Astrocyte (in vitro differentiated cells and primary cell): ENCODE measurements at regions not wholly inside any gene's neighbourhood (a gene's known extent, or its start where the extent isn't known, plus 50 kb on each side); places are given as distances from the start of the nearest gene placed in this dataset.

Experiments used
- DNase-seq: peaks from one replicate; pipeline ENCODE4 v3.0.0-alpha.2; 2010; ENCODE audit warnings: low read depth
- FAIRE-seq: peaks from 2 replicates; lab custom pipeline; 2011; peaks lifted over from hg19 to GRCh38; lab: Jason Lieb, UNC
- H2AFZ ChIP-seq: 2 replicates; pipeline ENCODE4 v1.6.0; 2012; ENCODE audit warnings: low read depth, low read length, inconsistent platforms
- H3K27ac ChIP-seq: 2 replicates; pipeline ENCODE4 v1.5.1; 2011; ENCODE audit warnings: low read depth, low read length, inconsistent platforms
- H3K27me3 ChIP-seq: 2 replicates; pipeline ENCODE4 v1.6.0; 2011; ENCODE audit warnings: low read length, inconsistent platforms; ENCODE audit not compliant: insufficient read depth
- H3K36me3 ChIP-seq: 2 replicates; pipeline ENCODE4 v1.5.1; 2011; ENCODE audit warnings: low read length, inconsistent platforms; ENCODE audit not compliant: insufficient read depth
- H3K4me1 ChIP-seq: 2 replicates; pipeline ENCODE4 v1.5.1; 2011; ENCODE audit warnings: low read length, inconsistent platforms; ENCODE audit not compliant: insufficient read depth
- H3K4me2 ChIP-seq: 2 replicates; pipeline ENCODE4 v1.6.0; 2012; ENCODE audit warnings: low read length, inconsistent platforms
- H3K4me3 ChIP-seq: 2 replicates; pipeline ENCODE4 v1.5.1; 2011; ENCODE audit warnings: low read depth, mild to moderate bottlenecking, low read length, inconsistent platforms; ENCODE audit not compliant: insufficient read depth
- H3K79me2 ChIP-seq: 2 replicates; pipeline ENCODE4 v1.6.0; 2012; ENCODE audit warnings: mild to moderate bottlenecking, low read length, inconsistent platforms; ENCODE audit not compliant: insufficient read depth
- H3K9ac ChIP-seq: 2 replicates; pipeline ENCODE4 v1.6.0; 2012; ENCODE audit warnings: mild to moderate bottlenecking, low read length, inconsistent platforms
- H3K9me3 ChIP-seq: 2 replicates; pipeline ENCODE4 v1.5.1; 2012; ENCODE audit warnings: low read depth, mild to moderate bottlenecking, low read length, inconsistent platforms; ENCODE audit not compliant: insufficient read depth
- H4K20me1 ChIP-seq: 2 replicates; pipeline ENCODE4 v1.6.0; 2012; ENCODE audit warnings: low read length, inconsistent platforms; ENCODE audit not compliant: insufficient read depth
- H3K27ac Mint-ChIP-seq: one replicate; pipeline ENCODE4 v1.8.0; 2021; ENCODE audit warnings: mild to moderate bottlenecking, mixed read lengths; ENCODE audit not compliant: unreplicated experiment
- H3K27me3 Mint-ChIP-seq: one replicate; pipeline ENCODE4 v1.8.0; 2021; ENCODE audit warnings: low read depth, mixed read lengths; ENCODE audit not compliant: unreplicated experiment
- H3K36me3 Mint-ChIP-seq: one replicate; pipeline ENCODE4 v1.8.0; 2021; ENCODE audit warnings: low read depth, mixed read lengths; ENCODE audit not compliant: unreplicated experiment
- H3K4me1 Mint-ChIP-seq: one replicate; pipeline ENCODE4 v1.8.0; 2021; ENCODE audit warnings: low read depth, mixed read lengths; ENCODE audit not compliant: unreplicated experiment
- H3K4me3 Mint-ChIP-seq: one replicate; pipeline ENCODE4 v1.8.0; 2021; ENCODE audit warnings: mild to moderate bottlenecking, moderate library complexity, mixed read lengths; ENCODE audit not compliant: unreplicated experiment
- H3K9me3 Mint-ChIP-seq: one replicate; pipeline ENCODE4 v1.8.0; 2021; ENCODE audit warnings: mild to moderate bottlenecking, mixed read lengths; ENCODE audit not compliant: unreplicated experiment
- EZH2 ChIP-seq: IDR thresholded peaks from 2 replicates; pipeline ENCODE4 v1.6.1; 2012; ENCODE audit warnings: mild to moderate bottlenecking, low read length, inconsistent platforms; ENCODE audit not compliant: insufficient read depth
- TF ChIP-seq, protein P1 (sequence below): IDR thresholded peaks from 2 replicates; pipeline ENCODE4 v1.5.1; 2011; ENCODE audit warnings: low read depth, mild to moderate bottlenecking, inconsistent platforms, low read length, moderate library complexity; ENCODE audit not compliant: insufficient read depth

DNA sequence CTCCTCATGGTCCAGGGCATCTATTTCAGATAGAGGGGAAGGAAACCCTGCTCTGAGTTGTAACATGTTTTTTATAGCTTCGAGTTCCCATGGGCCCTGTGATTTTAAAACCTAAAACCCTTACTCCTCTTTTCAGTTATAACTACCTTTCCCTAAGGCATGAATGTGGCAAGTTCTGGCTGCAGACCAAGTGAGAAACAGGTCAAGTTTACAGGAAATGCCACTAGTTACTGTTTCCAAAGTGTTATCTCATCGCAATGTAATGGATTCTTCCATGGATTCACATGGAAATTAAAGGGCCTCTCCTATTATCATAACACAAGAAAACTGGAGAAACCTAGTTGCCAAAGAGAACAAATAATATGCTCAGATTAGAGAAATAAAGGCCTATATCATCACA, 574.5 kb upstream of the GRAMD2B start:
- TF ChIP-seq EZH2 = no peak
- TF ChIP-seq, protein P1, sequence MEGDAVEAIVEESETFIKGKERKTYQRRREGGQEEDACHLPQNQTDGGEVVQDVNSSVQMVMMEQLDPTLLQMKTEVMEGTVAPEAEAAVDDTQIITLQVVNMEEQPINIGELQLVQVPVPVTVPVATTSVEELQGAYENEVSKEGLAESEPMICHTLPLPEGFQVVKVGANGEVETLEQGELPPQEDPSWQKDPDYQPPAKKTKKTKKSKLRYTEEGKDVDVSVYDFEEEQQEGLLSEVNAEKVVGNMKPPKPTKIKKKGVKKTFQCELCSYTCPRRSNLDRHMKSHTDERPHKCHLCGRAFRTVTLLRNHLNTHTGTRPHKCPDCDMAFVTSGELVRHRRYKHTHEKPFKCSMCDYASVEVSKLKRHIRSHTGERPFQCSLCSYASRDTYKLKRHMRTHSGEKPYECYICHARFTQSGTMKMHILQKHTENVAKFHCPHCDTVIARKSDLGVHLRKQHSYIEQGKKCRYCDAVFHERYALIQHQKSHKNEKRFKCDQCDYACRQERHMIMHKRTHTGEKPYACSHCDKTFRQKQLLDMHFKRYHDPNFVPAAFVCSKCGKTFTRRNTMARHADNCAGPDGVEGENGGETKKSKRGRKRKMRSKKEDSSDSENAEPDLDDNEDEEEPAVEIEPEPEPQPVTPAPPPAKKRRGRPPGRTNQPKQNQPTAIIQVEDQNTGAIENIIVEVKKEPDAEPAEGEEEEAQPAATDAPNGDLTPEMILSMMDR = no peak
- no peak overlapping the region for H3K4me2 ChIP-seq
- no peak overlapping the region for H3K4me3 Mint-ChIP-seq

DNA sequence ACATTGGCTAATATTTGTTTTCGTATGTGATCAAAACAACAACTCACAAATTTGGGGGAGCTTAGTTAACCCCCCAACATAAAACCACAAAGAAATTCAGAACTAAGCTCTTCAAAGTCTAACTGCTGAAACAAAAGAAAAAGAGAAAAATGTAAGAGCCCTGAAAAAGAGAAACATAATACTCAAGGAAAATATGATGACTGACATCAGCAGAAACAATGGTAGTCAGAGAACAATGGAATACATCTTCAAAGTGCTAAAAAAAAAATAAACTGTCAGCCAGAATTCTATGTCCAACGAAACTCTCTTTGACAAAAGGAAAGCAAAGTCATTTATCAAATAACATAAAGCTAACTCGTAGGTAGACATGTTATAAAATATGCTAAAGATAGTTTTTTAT, 566.3 kb upstream of the GRAMD2B start:
- H4K20me1 ChIP-seq = no peaks in the 10 kb centered on the region
- Mint-ChIP-seq H3K4me1 (no peaks in the 10 kb centered on the region), H3K9me3 (peaks cover 6% of the 10 kb centered on the region), H3K27me3 (no peaks in the 10 kb centered on the region), H3K36me3 (no peaks in the 10 kb centered on the region), H3K27ac (no peak overlapping the region), H3K4me3 (no peak overlapping the region)
- TF ChIP-seq, protein P1 = no peak
- TF ChIP-seq EZH2 = no peak
- H3K27me3 ChIP-seq = no peaks in the 10 kb centered on the region
- H3K9me3 ChIP-seq = no peaks in the 10 kb centered on the region
- H3K9ac ChIP-seq = no peak overlapping the region
- H3K27ac ChIP-seq = no peak overlapping the region
- H3K4me2 ChIP-seq = no peak overlapping the region
- H3K79me2 ChIP-seq = no peaks in the 10 kb centered on the region
- H3K4me3 ChIP-seq = no peak overlapping the region
- no peaks in the 10 kb centered on the region for H3K36me3 ChIP-seq
- H2AFZ ChIP-seq = no peak overlapping the region
- no peaks in the 10 kb centered on the region for H3K4me1 ChIP-seq
- FAIRE-seq = no peak
- no peak for DNase-seq

More for the DNA sequence above, 574.5 kb upstream of the GRAMD2B start:
- H3K4me1 ChIP-seq = no peaks in the 10 kb centered on the region
- no peaks in the 10 kb centered on the region for H3K36me3 Mint-ChIP-seq
- no peak overlapping the region for H3K4me3 ChIP-seq
- H2AFZ ChIP-seq = no peak overlapping the region
- no peak overlapping the region for H3K9ac ChIP-seq
- no peaks in the 10 kb centered on the region for H3K9me3 ChIP-seq
- no peaks in the 10 kb centered on the region for H4K20me1 ChIP-seq
- no peaks in the 10 kb centered on the region for H3K36me3 ChIP-seq
- H3K9me3 Mint-ChIP-seq = peaks cover 4% of the 10 kb centered on the region
- no peak overlapping the region for H3K27ac Mint-ChIP-seq
- no peaks in the 10 kb centered on the region for H3K4me1 Mint-ChIP-seq
- no peaks in the 10 kb centered on the region for H3K27me3 ChIP-seq
- no peak overlapping the region for H3K27ac ChIP-seq
- no peaks in the 10 kb centered on the region for H3K27me3 Mint-ChIP-seq
- no peak for DNase-seq
- FAIRE-seq = no peak
- no peaks in the 10 kb centered on the region for H3K79me2 ChIP-seq

DNA sequence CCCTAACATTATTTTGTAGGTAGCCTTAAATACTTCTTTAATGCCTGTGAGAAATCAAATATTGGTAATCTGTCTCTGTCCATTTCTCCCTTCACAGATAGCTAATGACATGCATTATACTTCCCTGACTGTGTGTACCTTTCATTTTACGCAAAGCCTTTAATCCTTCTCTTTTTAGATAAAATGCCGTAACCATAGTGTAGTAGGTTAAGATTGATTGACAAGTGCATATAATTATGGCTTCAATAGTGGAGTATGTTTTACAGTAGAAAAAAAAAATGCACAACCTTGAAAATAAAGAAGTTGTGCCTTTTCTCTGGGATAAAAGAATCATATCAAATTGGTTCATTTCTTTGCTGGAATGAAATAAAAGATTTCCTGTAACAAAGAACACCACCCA, 559.6 kb upstream of the GRAMD2B start:
- H3K4me3 ChIP-seq = no peak overlapping the region
- DNase-seq (no peak), FAIRE-seq (no peak)
- Mint-ChIP-seq H3K36me3 (no peaks in the 10 kb centered on the region), H3K9me3 (no peaks in the 10 kb centered on the region), H3K27me3 (no peaks in the 10 kb centered on the region), H3K27ac (no peak overlapping the region), H3K4me1 (no peaks in the 10 kb centered on the region), H3K4me3 (no peak overlapping the region)
- TF ChIP-seq EZH2 = no peak
- TF ChIP-seq, protein P1 = no peak
- no peaks in the 10 kb centered on the region for H3K27me3 ChIP-seq
- H3K4me1 ChIP-seq = no peaks in the 10 kb centered on the region
- H3K27ac ChIP-seq = no peak overlapping the region
- H4K20me1 ChIP-seq = no peaks in the 10 kb centered on the region
- H3K4me2 ChIP-seq = no peak overlapping the region
- no peak overlapping the region for H2AFZ ChIP-seq
- H3K9ac ChIP-seq = no peak overlapping the region
- no peaks in the 10 kb centered on the region for H3K36me3 ChIP-seq
- H3K9me3 ChIP-seq = no peaks in the 10 kb centered on the region
- no peaks in the 10 kb centered on the region for H3K79me2 ChIP-seq
